ENCODE measurements at regions not wholly inside any gene's neighbourhood (a gene's known extent, or its start where the extent isn't known, plus 50 kb on each side); places are given as distances from the start of the nearest gene placed in this dataset.

GRCh38 chr11:119480380-119481020 lies 57.5 kb upstream of the THY1 start:
- CTCF ChIA-PET: interaction anchor here (0.5 to 1.3 kb wide), 4 partner anchors 46 to 99 kb away, joined by 3 read pairs; partner anchors contain the start of gene USP2

GRCh38 chr11:119479685-119480275 lies 56.8 kb upstream of the THY1 start:
- ChIA-PET POLR2A (no interaction called here), CTCF (interaction anchor here (1.3 kb wide), 1 partner anchor 98 kb away, joined by 3 read pairs; the partner anchor contains the start of gene USP2)

More at GRCh38 chr11:119480380-119481020, 57.5 kb upstream of the THY1 start:
- POLR2A ChIA-PET: no interaction called here

GRCh38 chr11:119478711-119479285 lies 55.8 kb upstream of the THY1 start:
- POLR2A ChIA-PET: no interaction called here
- CTCF ChIA-PET: no interaction called here

GRCh38 chr11:119476666-119477331 lies 53.8 kb upstream of the THY1 start:
- ChIA-PET POLR2A (no interaction called here), CTCF (interaction anchor here (5.0 kb wide), 1 partner anchor 120 kb away, joined by 58 read pairs; no protein-coding TSS in a partner anchor)

GRCh38 chr11:119476038-119476437 lies 53.1 kb upstream of the THY1 start:
- ChIA-PET POLR2A (no interaction called here), CTCF (interaction anchor here (2.2 to 5.0 kb wide), 2 partner anchors 119 to 134 kb away, joined by 8 to 58 read pairs; no protein-coding TSS in a partner anchor)

GRCh38 chr11:119474682-119475596 lies 52.0 kb upstream of the THY1 start:
- ChIA-PET CTCF (interaction anchor here (0.5 to 5.0 kb wide), 29 partner anchors 9 to 975 kb away, joined by 3 to 58 read pairs (median 4); partner anchors contain the start of gene USP2), POLR2A (interaction anchor here (0.7 kb wide), 1 partner anchor 92 kb away, joined by 3 read pairs; no protein-coding TSS in a partner anchor)

- ChIA-PET POLR2A (interaction anchor here (0.7 kb wide), 1 partner anchor 91 kb away, joined by 3 read pairs; no protein-coding TSS in a partner anchor), CTCF (interaction anchor here (0.5 to 5.0 kb wide), 23 partner anchors 10 to 976 kb away, joined by 3 to 58 read pairs (median 4); partner anchors contain the start of gene USP2)
Measured at GRCh38 chr11:119473901-119474681, 51.1 kb upstream of the THY1 start.

- CTCF ChIA-PET: interaction anchor here (5.0 kb wide), 1 partner anchor 116 kb away, joined by 58 read pairs; no protein-coding TSS in a partner anchor
- POLR2A ChIA-PET: no interaction called here
Measured at GRCh38 chr11:119473226-119473625, 50.3 kb upstream of the THY1 start.

GRCh38 chr11:119472856-119473222 lies 49.9 kb upstream of the THY1 start:
- CTCF ChIA-PET: no interaction called here
- POLR2A ChIA-PET: no interaction called here
